Uterus (tissue), 3 donors: ENCODE measurements at regions not wholly inside any gene's neighbourhood (a gene's known extent, or its start where the extent isn't known, plus 50 kb on each side); places are given as distances from the start of the nearest gene placed in this dataset.
"Not testable (repeated sequence)": the region's sequence is repeated elsewhere in the genome, so short reads cannot be mapped to it uniquely, and the experiment has no call there.

Experiments
- DNase-seq, 2 donors: peaks; one replicate each; pipeline ENCODE4 v3.0.0-alpha.2; 2019 to 2020
- H3K27ac ChIP-seq, 2 donors: fragments of 200-600 bp; sonication (generic); 1 replicate in 1 of 2; 2 replicates in 1 of 2; pipeline ENCODE4 v1.5.1; 2016 to 2018
- H3K27me3 ChIP-seq, 2 donors: fragments of 200-600 bp; sonication (generic); one replicate each; pipeline ENCODE4 v1.5.1; 2018 to 2019; ENCODE audit warnings: control low read depth in 1 of 2
- H3K36me3 ChIP-seq, 2 donors: fragments of 200-600 bp; sonication (generic); one replicate each; pipeline ENCODE4 v1.5.1; 2019; ENCODE audit warnings: control low read depth in 1 of 2
- H3K4me1 ChIP-seq, 2 donors: fragments of 200-600 bp; sonication (generic); one replicate each; pipeline ENCODE4 v1.5.1; 2018 to 2019; ENCODE audit warnings: control low read depth in 1 of 2
- H3K4me3 ChIP-seq, 2 donors: fragments of 200-600 bp; sonication (generic); 1 replicate in 1 of 2; 2 replicates in 1 of 2; pipeline ENCODE4 v1.5.1; 2018 to 2019; ENCODE audit warnings: mild to moderate bottlenecking in 1 of 2
- H3K9me3 ChIP-seq, 2 donors: fragments of 200-600 bp; sonication (generic); one replicate each; pipeline ENCODE4 v1.5.1; 2019; ENCODE audit warnings: control low read depth in 1 of 2
- POLR2A ChIP-seq, 2 donors: fragments of 450-650 bp; IDR thresholded peaks; one replicate each; pipeline ENCODE4 v1.6.1; 2016; ENCODE audit warnings: antibody characterized with exemption in 2 of 2, mild to moderate bottlenecking in 1 of 2, moderate library complexity in 1 of 2
- intact Hi-C: fragments of 100-400 bp; cut with DNase I; formaldehyde crosslinking; loops from one replicate; pipeline ENCODE4 v1.15.1; 2023; ENCODE audit warnings: low total_unique reads
- TF ChIP-seq, protein P1 (sequence below), 4 experiments: fragments of 200-600 bp in 2 of 4; fragments of 450-650 bp in 2 of 4; sonication (generic) in 2 of 4; IDR thresholded peaks; one replicate each; pipeline ENCODE4 v1.5.1; 2016 to 2019; ENCODE audit warnings: antibody characterized with exemption in 4 of 4, mild to moderate bottlenecking in 2 of 4, moderate library complexity in 1 of 4
- donor health status: DM: yes; HTN: yes; CAD: no.

DNA sequence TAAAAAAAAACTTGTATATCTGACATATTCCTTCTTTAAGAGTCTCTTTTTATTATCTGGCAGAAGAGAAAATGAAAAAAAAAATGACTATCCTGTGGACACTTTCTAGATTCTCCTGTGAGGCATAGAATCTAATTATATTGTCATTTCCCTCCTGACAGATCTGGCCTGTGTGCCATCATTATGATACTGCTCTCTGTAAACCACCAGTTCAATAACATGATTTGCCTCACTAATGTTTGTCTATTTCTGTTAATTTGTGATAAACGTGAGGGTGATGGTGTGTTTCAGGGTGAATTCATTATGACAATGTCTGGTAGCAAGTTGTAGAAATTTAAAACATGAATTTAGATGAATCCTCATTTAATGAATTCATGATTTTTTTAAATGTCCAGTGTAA, 844.5 kb upstream of the ADGRB3 start:
- Histone ChIP-seq H3K4me1 (no peaks in the 10 kb centered on the region), H3K4me3 (no peak overlapping the region), H3K9me3 (no peaks in the 10 kb centered on the region), H3K27ac (no peak overlapping the region), H3K27me3 (no peaks in the 10 kb centered on the region), H3K36me3 (no peaks in the 10 kb centered on the region)
- intact Hi-C loops = no loop called here
- TF ChIP-seq, protein P1, sequence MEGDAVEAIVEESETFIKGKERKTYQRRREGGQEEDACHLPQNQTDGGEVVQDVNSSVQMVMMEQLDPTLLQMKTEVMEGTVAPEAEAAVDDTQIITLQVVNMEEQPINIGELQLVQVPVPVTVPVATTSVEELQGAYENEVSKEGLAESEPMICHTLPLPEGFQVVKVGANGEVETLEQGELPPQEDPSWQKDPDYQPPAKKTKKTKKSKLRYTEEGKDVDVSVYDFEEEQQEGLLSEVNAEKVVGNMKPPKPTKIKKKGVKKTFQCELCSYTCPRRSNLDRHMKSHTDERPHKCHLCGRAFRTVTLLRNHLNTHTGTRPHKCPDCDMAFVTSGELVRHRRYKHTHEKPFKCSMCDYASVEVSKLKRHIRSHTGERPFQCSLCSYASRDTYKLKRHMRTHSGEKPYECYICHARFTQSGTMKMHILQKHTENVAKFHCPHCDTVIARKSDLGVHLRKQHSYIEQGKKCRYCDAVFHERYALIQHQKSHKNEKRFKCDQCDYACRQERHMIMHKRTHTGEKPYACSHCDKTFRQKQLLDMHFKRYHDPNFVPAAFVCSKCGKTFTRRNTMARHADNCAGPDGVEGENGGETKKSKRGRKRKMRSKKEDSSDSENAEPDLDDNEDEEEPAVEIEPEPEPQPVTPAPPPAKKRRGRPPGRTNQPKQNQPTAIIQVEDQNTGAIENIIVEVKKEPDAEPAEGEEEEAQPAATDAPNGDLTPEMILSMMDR (IDR thresholded peaks at IDR 0.05) = no peak
- no peak for TF ChIP-seq POLR2A (IDR thresholded peaks at IDR 0.05)
- DNase-seq = no peak

DNA sequence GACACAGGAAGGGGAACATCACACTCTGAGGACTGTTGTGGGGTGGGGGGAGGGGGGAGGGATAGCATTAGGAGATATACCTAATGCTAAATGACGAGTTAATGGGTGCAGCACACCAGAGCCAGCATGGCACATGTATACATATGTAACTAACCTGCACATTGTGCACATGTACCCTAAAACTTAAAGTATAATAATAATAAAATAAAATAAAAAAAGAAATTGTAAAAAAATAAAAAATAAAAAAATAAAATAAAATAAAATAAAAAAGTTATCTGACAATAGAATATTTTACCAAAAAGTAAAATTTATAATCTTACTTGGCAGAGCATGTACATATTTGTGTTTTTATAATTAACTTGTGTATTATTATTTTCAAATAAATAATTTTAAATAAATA, 848.0 kb upstream of the ADGRB3 start:
- H3K4me1 ChIP-seq, H3K36me3 ChIP-seq, H3K27me3 ChIP-seq, H3K9me3 ChIP-seq, H3K4me3 ChIP-seq, intact Hi-C loops, H3K27ac ChIP-seq, DNase-seq: not testable (repeated sequence)

DNA sequence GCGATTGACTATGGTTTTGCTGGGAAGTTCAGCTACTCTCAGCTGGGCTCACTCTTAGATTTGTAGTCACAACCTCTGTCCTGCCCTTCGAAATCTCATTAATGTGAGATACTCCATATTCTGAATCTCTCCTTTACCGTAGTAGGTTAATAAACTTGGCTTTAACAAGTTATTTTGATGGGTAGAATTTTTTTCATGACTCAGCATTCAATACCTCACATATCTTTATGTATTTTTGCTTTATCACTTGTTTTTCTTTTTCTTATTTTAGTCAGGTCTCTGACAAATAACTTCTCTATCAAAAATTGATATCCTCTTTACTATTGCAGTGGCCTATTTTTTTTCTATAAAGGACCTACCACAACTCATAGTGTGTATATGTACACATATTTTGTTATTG, 855.2 kb upstream of the ADGRB3 start:
- no peak for DNase-seq
- H3K9me3 ChIP-seq = no peaks in the 10 kb centered on the region

DNA sequence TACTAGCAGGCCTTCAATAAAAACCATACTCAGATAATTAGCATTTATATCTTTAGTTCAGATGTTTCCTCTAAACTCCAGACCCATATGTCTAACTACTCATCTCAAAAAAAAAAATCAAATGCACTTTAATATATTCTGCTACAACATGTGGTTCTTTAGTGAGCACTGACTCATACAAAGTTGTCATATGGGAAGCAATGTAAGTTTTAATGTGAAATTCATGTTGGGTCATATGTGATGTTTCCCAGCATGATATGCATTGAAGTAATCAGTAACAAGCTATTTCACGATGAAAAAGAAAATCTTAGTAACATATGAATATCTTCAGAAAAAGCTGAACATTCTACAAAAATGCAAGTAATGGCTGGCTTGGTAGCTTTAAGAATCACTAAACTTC, 859.7 kb upstream of the ADGRB3 start:
- no peak for TF ChIP-seq POLR2A (IDR thresholded peaks at IDR 0.05)
- TF ChIP-seq, protein P1 (IDR thresholded peaks at IDR 0.05) = no peak
- no peaks in the 10 kb centered on the region for H3K36me3 ChIP-seq
- H3K4me3 ChIP-seq = no peak overlapping the region
- H3K27ac ChIP-seq = no peak overlapping the region
- no peaks in the 10 kb centered on the region for H3K9me3 ChIP-seq
- DNase-seq = no peak
- H3K4me1 ChIP-seq = no peaks in the 10 kb centered on the region
- intact Hi-C loops = no loop called here
- no peaks in the 10 kb centered on the region for H3K27me3 ChIP-seq

More for the DNA sequence above, 855.2 kb upstream of the ADGRB3 start:
- Histone ChIP-seq H3K27me3 (no peaks in the 10 kb centered on the region), H3K4me3 (no peak overlapping the region), H3K4me1 (no peaks in the 10 kb centered on the region), H3K27ac (no peak overlapping the region), H3K36me3 (no peaks in the 10 kb centered on the region)
- TF ChIP-seq, protein P1 (IDR thresholded peaks at IDR 0.05) = no peak
- intact Hi-C loops = no loop called here

DNA sequence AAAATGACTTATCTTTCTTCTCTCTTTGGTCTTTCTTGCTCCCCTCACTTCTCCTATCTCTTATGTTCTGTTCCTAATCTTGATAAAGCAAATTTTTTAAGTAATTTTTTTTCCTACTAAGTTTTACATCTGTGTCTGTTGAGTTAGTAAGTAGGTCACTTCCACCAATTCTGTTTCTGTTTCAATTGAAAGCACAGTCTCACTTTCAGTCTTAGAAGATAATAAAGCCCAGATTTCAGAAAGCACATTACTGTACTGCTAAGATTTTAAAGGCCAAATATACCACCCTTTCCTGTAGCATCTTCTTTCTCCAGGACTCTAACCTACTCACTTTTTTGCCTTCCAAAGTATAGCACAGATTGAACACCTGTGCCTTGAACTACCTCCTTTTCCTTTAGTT, 866.1 kb upstream of the ADGRB3 start:
- Histone ChIP-seq H3K36me3 (no peaks in the 10 kb centered on the region), H3K9me3 (no peaks in the 10 kb centered on the region), H3K27me3 (no peaks in the 10 kb centered on the region), H3K4me1 (no peaks in the 10 kb centered on the region), H3K27ac (no peak overlapping the region), H3K4me3 (no peak overlapping the region)
- DNase-seq = no peak
- intact Hi-C loops = no loop called here
- no peak for TF ChIP-seq POLR2A (IDR thresholded peaks at IDR 0.05)

DNA sequence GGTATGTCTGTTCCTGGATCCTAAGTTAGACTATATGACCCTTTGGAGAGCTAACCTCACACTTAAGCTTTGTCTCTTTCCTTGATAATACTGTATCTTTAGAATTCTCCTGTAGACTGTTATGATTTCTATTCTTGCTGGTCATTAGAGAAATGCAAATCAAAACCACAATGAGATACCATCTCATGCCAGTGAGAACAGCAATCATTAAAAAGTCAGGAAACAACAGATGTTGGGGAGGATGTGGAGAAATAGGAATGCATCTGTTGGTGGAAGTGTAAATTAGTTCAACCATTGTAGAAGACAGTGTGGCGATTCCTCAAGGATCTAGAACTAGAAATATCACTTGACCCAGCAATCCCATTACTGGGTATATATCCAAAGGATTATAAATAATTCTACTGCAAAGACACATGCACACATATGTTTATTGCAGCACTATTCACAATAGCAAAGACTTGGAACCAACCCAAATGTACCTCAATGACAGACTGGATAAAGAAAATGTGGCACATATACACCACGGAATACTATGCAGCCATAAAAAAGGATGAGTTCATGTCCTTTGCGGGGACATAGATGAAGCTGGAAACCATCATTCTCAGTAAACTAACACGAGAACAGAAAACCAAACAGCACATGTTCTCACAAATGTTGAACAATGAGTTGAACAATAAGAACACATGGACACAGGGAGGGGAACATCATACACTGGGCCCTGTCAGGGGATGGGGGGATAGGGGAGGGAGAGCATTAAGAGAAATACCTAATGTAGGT, 867.8 kb upstream of the ADGRB3 start:
- H3K9me3 ChIP-seq, H3K4me1 ChIP-seq, intact Hi-C loops, H3K27me3 ChIP-seq, H3K36me3 ChIP-seq, H3K27ac ChIP-seq, H3K4me3 ChIP-seq, DNase-seq: not testable (repeated sequence)

DNA sequence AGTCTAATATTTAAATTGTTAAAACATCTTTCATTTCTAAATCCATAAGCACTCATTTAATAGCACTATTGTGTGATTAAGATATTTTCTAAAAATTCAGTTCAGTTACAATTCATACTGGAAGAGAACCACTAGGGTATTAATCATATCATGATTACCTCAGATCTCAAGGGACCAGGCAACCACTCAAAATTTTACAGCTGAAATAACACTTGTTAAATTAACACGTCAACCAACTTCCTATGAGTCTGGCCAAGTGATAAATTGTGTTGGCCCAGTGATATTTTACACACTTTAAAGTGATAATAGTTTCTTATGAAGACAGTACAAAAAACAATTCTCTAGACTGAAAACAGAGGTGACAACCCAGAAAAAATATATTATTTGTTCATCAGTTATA, 869.0 kb upstream of the ADGRB3 start:
- H3K9me3 ChIP-seq = no peaks in the 10 kb centered on the region
- H3K27ac ChIP-seq = no peak overlapping the region
- H3K36me3 ChIP-seq = no peaks in the 10 kb centered on the region
- no peak for DNase-seq
- no peaks in the 10 kb centered on the region for H3K4me1 ChIP-seq
- TF ChIP-seq, protein P1 (IDR thresholded peaks at IDR 0.05) = no peak
- TF ChIP-seq POLR2A (IDR thresholded peaks at IDR 0.05) = no peak
- H3K27me3 ChIP-seq = no peaks in the 10 kb centered on the region
- H3K4me3 ChIP-seq = no peak overlapping the region
- intact Hi-C loops = no loop called here
